HCT116 (cell line): ENCODE measurements at regions not wholly inside any gene's neighbourhood (a gene's known extent, or its start where the extent isn't known, plus 50 kb on each side); places are given as distances from the start of the nearest gene placed in this dataset.

Experiments
- ATAC-seq: fragments of 200-7000 bp; cut with Tn5 transposase; 2 replicates; pipeline ENCODE4 v1.9.1; 2020; ENCODE audit warnings: mild to moderate bottlenecking, moderate library complexity
- BruUV-seq: library from RNA; stranded (reverse); fragments of 400-500 nt; replicated peaks from 2 replicates; lab custom pipeline; 2021; lab: Mats Ljungman, UMichigan
- CTCF ChIA-PET: fragments of 300-600 bp; sonication (Branson Sonifier 250); formaldehyde crosslinking; loops from one replicate; lab custom pipeline; 2021; ENCODE audit warnings: antibody characterized with exemption; lab: Charles Lee
- POLR2A ChIA-PET: fragments of 300-600, 350-600 bp; sonication (Branson Sonifier 250); formaldehyde crosslinking; loops from one replicate; lab custom pipeline; 2021; ENCODE audit warnings: antibody characterized with exemption; lab: Charles Lee
- RAD21 ChIA-PET, 2 experiments: fragments of 300-600 bp; sonication (Branson Sonifier 250); formaldehyde crosslinking; loops; one replicate each; lab custom pipeline; 2023; ENCODE audit warnings: low total read pairs in 2 of 2; ENCODE audit not compliant: uncharacterized antibody in 2 of 2, unreplicated experiment in 2 of 2, low non-redundant PET in 1 of 2; lab: Charles Lee
- DNase-seq: peaks from one replicate; pipeline ENCODE4 v3.0.0-alpha.2; 2010; ENCODE audit warnings: low read depth, low spot score
- H2AFZ ChIP-seq: fragments of 200-600 bp; shearing (Covaris generic), sonication (generic); 2 replicates; pipeline ENCODE4 v1.6.1; 2017; ENCODE audit warnings: low read depth, mixed run types, mixed read lengths, antibody characterized with exemption, low read length; ENCODE audit not compliant: poor library complexity, severe bottlenecking
- H3K27ac ChIP-seq: 2 replicates; pipeline ENCODE4 v1.5.1; 2012; ENCODE audit warnings: low read depth, low read length
- H3K27me3 ChIP-seq: fragments of 200-600 bp; sonication (generic); 2 replicates; pipeline ENCODE4 v1.6.1; 2016; ENCODE audit warnings: mixed run types, low read length, mixed read lengths; ENCODE audit not compliant: insufficient read depth
- H3K36me3 ChIP-seq, 2 experiments: fragments of 200-500 bp in 1 of 2; fragments of 200-600 bp in 1 of 2; sonication (Bioruptor generic) in 1 of 2; sonication (generic) in 1 of 2; 2 replicates each; pipeline versions ENCODE4 v1.5.1 to v1.6.1; 2014 to 2016; ENCODE audit warnings: low read length in 2 of 2, inconsistent platforms in 1 of 2, mixed read lengths in 1 of 2, mixed run types in 1 of 2; ENCODE audit not compliant: insufficient read depth in 2 of 2, control insufficient read depth in 1 of 2
- H3K4me1 ChIP-seq, 2 experiments: fragments of 200-600 bp in 1 of 2; sonication (generic) in 1 of 2; 2 replicates each; pipeline versions ENCODE4 v1.5.1 to v1.6.1; 2012 to 2017; ENCODE audit warnings: low read length in 2 of 2, inconsistent platforms in 1 of 2, mild to moderate bottlenecking in 1 of 2, mixed read lengths in 1 of 2, mixed run types in 1 of 2, moderate library complexity in 1 of 2; ENCODE audit not compliant: insufficient read depth in 2 of 2, control insufficient read depth in 1 of 2
- H3K4me2 ChIP-seq: fragments of 200-600 bp; sonication (generic); 2 replicates; pipeline ENCODE4 v1.6.1; 2017; ENCODE audit warnings: mixed run types, low read length, mixed read lengths
- H3K4me3 ChIP-seq, 2 experiments: fragments of 200-600 bp in 1 of 2; sonication (generic) in 1 of 2; replicated peaks in 1 of 2; 2 replicates each; pipeline ENCODE4 v1.5.1; 2011 to 2016; ENCODE audit warnings: low read length in 2 of 2, control low read depth in 1 of 2, low read depth in 1 of 2, mild to moderate bottlenecking in 1 of 2, mixed read lengths in 1 of 2, mixed run types in 1 of 2
- H3K79me2 ChIP-seq: fragments of 200-600 bp; sonication (generic); 2 replicates; pipeline ENCODE4 v1.6.1; 2017; ENCODE audit warnings: mild to moderate bottlenecking, mixed run types, low read length, moderate library complexity, mixed read lengths; ENCODE audit not compliant: insufficient read depth
- H3K9ac ChIP-seq: fragments of 200-600 bp; sonication (generic); 2 replicates; pipeline ENCODE4 v1.6.1; 2016; ENCODE audit warnings: low read length, mixed read lengths
- H3K9me2 ChIP-seq: fragments of 200-600 bp; sonication (generic), shearing (Covaris generic); 2 replicates; pipeline ENCODE4 v1.6.1; 2017; ENCODE audit warnings: mixed run types, mild to moderate bottlenecking, moderate library complexity; ENCODE audit not compliant: insufficient read depth
- H3K9me3 ChIP-seq, 2 experiments: fragments of 200-500 bp in 1 of 2; fragments of 200-600 bp in 1 of 2; sonication (Bioruptor generic) in 1 of 2; sonication (generic) in 1 of 2; 2 replicates each; pipeline ENCODE4 v1.6.1; 2014 to 2017; ENCODE audit warnings: low read length in 2 of 2, mixed read lengths in 2 of 2, inconsistent platforms in 1 of 2, low read depth in 1 of 2, mild to moderate bottlenecking in 1 of 2, mixed run types in 1 of 2, moderate library complexity in 1 of 2; ENCODE audit not compliant: control insufficient read depth in 1 of 2, insufficient read depth in 1 of 2
- H4K20me1 ChIP-seq: fragments of 200-600 bp; sonication (generic), shearing (Covaris generic); 2 replicates; pipeline ENCODE4 v1.6.1; 2017; ENCODE audit warnings: mixed run types, mild to moderate bottlenecking, moderate library complexity; ENCODE audit not compliant: insufficient read depth
- ATF3 ChIP-seq: IDR thresholded peaks from 2 replicates; pipeline ENCODE4 v1.6.1; 2012
- CBX3 ChIP-seq: IDR thresholded peaks from 2 replicates; pipeline ENCODE4 v1.6.1; 2012; ENCODE audit warnings: low read depth
- CEBPB ChIP-seq: IDR thresholded peaks from 2 replicates; pipeline ENCODE4 v1.6.1; 2012; ENCODE audit warnings: low read depth
- ELF1 ChIP-seq: IDR thresholded peaks from 2 replicates; pipeline ENCODE4 v1.6.1; 2012; ENCODE audit warnings: low read depth, borderline replicate concordance
- EZH2 ChIP-seq: fragments of 200-600 bp; sonication (generic); IDR thresholded peaks from 2 replicates; pipeline ENCODE4 v1.6.1; 2017; ENCODE audit warnings: antibody characterized with exemption, mixed run types
- EZH2phosphoT487 ChIP-seq: fragments of 200-600 bp; IDR thresholded peaks from 2 replicates; pipeline ENCODE4 v1.6.1; 2018; ENCODE audit warnings: antibody characterized with exemption, borderline replicate concordance
- FOSL1 ChIP-seq: IDR thresholded peaks from 2 replicates; pipeline ENCODE4 v1.6.1; 2012; ENCODE audit warnings: low read depth
- MAX ChIP-seq: IDR thresholded peaks from 2 replicates; pipeline ENCODE4 v1.6.1; 2012
- REST ChIP-seq: IDR thresholded peaks from 2 replicates; pipeline ENCODE4 v1.6.1; 2012; ENCODE audit warnings: low read depth
- SP1 ChIP-seq: IDR thresholded peaks from 2 replicates; pipeline ENCODE4 v1.6.1; 2012; ENCODE audit warnings: low read depth
- intact Hi-C: fragments of 100-400 bp; cut with micrococcal nuclease; formaldehyde crosslinking; loops from 2 replicates; pipeline ENCODE4 v1.10.0; 2022

- Histone ChIP-seq H4K20me1 (no peaks in the 10 kb centered on the region), H3K4me1 (peaks cover 0 to 14% of the 10 kb centered on the region in 2 experiments; a peak in 1 of 4 replicates), H3K36me3 (no peaks in the 10 kb centered on the region), H3K9me2 (no peaks in the 10 kb centered on the region), H3K79me2 (no peaks in the 10 kb centered on the region), H3K9ac (no peak overlapping the region), H3K9me3 (no peaks in the 10 kb centered on the region), H3K4me2 (no peak overlapping the region), H3K27me3 (peaks cover 8% of the 10 kb centered on the region; the same call in 1 of the 2 replicates), H2AFZ (no peak overlapping the region), H3K27ac (no peak overlapping the region), H3K4me3 (no peak overlapping the region)
- no peak for DNase-seq
- TF ChIP-seq EZH2phosphoT487 (no peak), CEBPB (peak; percentile 61; the same call in 1 of the 2 replicates), CBX3 (no peak), FOSL1 (peak; percentile 61), SP1 (peak; percentile 27; the same call in 1 of the 2 replicates), MAX (no peak), ATF3 (no peak)
- no peak for ATAC-seq
- POLR2A ChIA-PET, result no interaction called here
- intact Hi-C loops, result no loop called here
- no TSS peak for BruUV-seq
- RAD21 ChIA-PET, result no interaction called here
- CTCF ChIA-PET, result no interaction called here
Observed at GRCh38 chr3:43796041-43796596, 105.4 kb downstream of the ABHD5 start.

- ChIA-PET POLR2A (no interaction called here), RAD21 (no interaction called here), CTCF (no interaction called here)
- DNase-seq, result no peak
- H4K20me1 ChIP-seq, result no peaks in the 10 kb centered on the region
- H3K4me3 ChIP-seq, result no peak overlapping the region
- BruUV-seq, result no TSS peak
- no peak overlapping the region for H2AFZ ChIP-seq
- H3K36me3 ChIP-seq, result no peaks in the 10 kb centered on the region
- H3K9ac ChIP-seq, result no peak overlapping the region
- H3K9me3 ChIP-seq, result no peaks in the 10 kb centered on the region
- TF ChIP-seq REST (no peak), MAX (no peak), EZH2 (no peak), ATF3 (no peak), ELF1 (no peak)
- H3K79me2 ChIP-seq, result no peaks in the 10 kb centered on the region
- no peak overlapping the region for H3K27ac ChIP-seq
- H3K4me1 ChIP-seq, result peaks cover 0 to 14% of the 10 kb centered on the region in 2 experiments; a peak in 1 of 4 replicates
- H3K9me2 ChIP-seq, result no peaks in the 10 kb centered on the region
- H3K4me2 ChIP-seq, result no peak overlapping the region
- H3K27me3 ChIP-seq, result no peaks in the 10 kb centered on the region
- intact Hi-C loops, result no loop called here
- ATAC-seq, result no peak
Observed at GRCh38 chr3:43797794-43798193, 107.1 kb downstream of the ABHD5 start.
